Naive thymus-derived CD8-positive, alpha-beta T cell (primary cell): ENCODE measurements at regions not wholly inside any gene's neighbourhood (a gene's known extent, or its start where the extent isn't known, plus 50 kb on each side); places are given as distances from the start of the nearest gene placed in this dataset.
"Not testable (repeated sequence)": the region's sequence is repeated elsewhere in the genome, so short reads cannot be mapped to it uniquely, and the experiment has no call there.

ENCODE experiments used
- ATAC-seq, 2 donors: fragments of 150-1000 bp; cut with Tn5 transposase in 1 of 2; sonication (Bioruptor Pico), chemical (Tn5 transposase) in 1 of 2; 1 replicate in 1 of 2; 2 replicates in 1 of 2; pipeline ENCODE4 v1.10.0; 2021; ENCODE audit warnings: mild to moderate bottlenecking in 2 of 2, moderate library complexity in 2 of 2
- POLR2A ChIA-PET: fragments of 350-600 bp; sonication (Branson Sonifier 250); formaldehyde crosslinking; loops from one replicate; lab custom pipeline; 2021; ENCODE audit warnings: antibody characterized with exemption; lab: Charles Lee
- DNase-seq, 10 donors: peaks; one replicate each; pipeline versions ENCODE4 v3.0.0 to v3.0.0-alpha.2; 2020 to 2022
- H3K27ac Mint-ChIP-seq, 10 donors: one replicate each; pipeline ENCODE4 v1.8.0; 2020 to 2022; ENCODE audit warnings: mild to moderate bottlenecking in 10 of 10, mixed read lengths in 10 of 10, moderate library complexity in 4 of 10, inconsistent platforms in 1 of 10
- H3K27me3 Mint-ChIP-seq, 5 donors: one replicate each; pipeline ENCODE4 v1.8.0; 2021 to 2022; ENCODE audit warnings: mixed read lengths in 5 of 5
- H3K36me3 Mint-ChIP-seq, 3 donors: one replicate each; pipeline ENCODE4 v1.8.0; 2020 to 2022; ENCODE audit warnings: mixed read lengths in 3 of 3, mild to moderate bottlenecking in 2 of 3, inconsistent platforms in 1 of 3
- H3K4me1 Mint-ChIP-seq, 4 donors: one replicate each; pipeline ENCODE4 v1.8.0; 2021 to 2022; ENCODE audit warnings: mixed read lengths in 4 of 4
- H3K4me3 Mint-ChIP-seq, 10 donors: one replicate each; pipeline ENCODE4 v1.8.0; 2020 to 2022; ENCODE audit warnings: mild to moderate bottlenecking in 10 of 10, mixed read lengths in 10 of 10, moderate library complexity in 6 of 10, inconsistent platforms in 1 of 10
- H3K9me3 Mint-ChIP-seq, 9 donors: one replicate each; pipeline ENCODE4 v1.8.0; 2020 to 2022; ENCODE audit warnings: mixed read lengths in 9 of 9, mild to moderate bottlenecking in 3 of 9, inconsistent platforms in 1 of 9, moderate library complexity in 1 of 9

- H3K4me3 Mint-ChIP-seq, ATAC-seq, H3K9me3 Mint-ChIP-seq, H3K4me1 Mint-ChIP-seq, H3K27me3 Mint-ChIP-seq, DNase-seq, H3K27ac Mint-ChIP-seq, POLR2A ChIA-PET, H3K36me3 Mint-ChIP-seq: not testable (repeated sequence)
Measured at GRCh38 chr2:111348316-111348715, 227.6 kb downstream of the BCL2L11 start.

DNA sequence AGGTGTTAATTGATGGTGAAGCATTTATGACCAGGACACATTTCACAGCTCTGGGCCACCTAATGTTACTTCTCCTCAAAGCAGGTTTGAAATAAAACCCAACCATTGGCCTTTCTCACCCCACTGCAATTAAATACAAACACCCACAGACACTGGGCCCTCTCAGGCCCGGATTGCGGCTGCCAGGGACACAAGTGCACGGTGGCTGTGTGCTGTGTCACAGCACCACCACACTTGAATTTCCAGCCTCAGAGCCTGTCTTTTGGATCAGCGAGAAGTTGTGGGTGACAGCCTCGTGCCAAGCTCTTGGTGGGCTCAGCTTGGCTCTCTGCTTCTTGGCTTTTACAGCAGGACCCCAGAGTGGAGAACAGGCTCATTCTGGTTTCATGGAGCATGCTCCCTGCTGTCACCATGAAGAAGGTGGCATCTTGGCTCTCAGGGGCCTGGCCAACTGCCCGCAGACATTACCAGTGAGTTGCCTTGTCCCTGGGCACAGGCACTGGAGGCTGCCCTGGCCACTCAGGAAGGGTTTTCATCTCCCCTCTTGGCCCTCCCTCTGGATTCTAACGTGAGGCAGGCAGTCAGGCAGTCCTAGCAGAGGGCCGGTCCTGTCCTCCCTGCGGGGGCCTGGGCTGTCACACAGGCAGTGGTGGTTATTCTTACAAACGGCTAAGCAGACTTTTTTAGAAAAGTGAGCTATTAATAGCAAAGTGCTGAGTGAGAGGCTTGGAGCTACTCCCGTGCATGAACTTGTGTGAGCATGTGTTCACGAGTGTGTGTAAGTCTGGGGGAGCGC lies 234.5 kb downstream of the BCL2L11 start:
- H3K27ac Mint-ChIP-seq, H3K36me3 Mint-ChIP-seq, H3K9me3 Mint-ChIP-seq, H3K4me1 Mint-ChIP-seq, H3K4me3 Mint-ChIP-seq, H3K27me3 Mint-ChIP-seq, DNase-seq, ATAC-seq, POLR2A ChIA-PET: not testable (repeated sequence)

DNA sequence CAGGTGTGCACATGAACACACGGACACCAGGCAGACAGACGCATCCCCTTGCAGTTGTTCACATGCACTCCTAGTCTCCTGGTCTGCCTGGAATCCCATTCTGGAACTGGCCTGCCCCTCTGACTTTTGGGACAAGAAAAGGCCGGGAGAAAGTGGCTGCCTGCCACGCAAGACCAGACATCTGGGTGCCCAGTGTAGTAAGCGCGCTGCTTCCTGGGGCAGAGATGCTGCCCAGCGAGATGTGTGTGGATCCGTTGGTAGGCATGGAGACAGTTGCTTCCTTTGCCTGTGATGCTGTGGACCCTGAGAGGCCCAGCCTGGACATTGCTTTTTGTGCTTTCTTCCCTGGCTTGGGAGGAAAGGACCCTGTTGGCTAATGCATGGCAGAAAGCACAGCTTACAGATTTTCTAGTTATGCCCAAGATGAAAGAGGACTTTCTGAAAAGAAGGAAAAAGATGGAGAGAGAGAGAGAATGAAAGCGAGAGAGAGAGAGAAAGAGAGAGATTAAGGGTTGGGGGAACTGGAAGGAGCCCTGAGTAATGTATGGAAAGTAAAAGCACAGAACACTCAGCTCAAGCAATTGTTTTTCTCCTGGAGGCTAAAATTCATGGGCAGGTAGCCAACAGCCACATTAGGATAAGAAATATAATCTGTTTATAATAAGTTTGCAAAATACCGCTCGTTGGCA lies 235.3 kb downstream of the BCL2L11 start:
- ATAC-seq, H3K27ac Mint-ChIP-seq, H3K36me3 Mint-ChIP-seq, H3K9me3 Mint-ChIP-seq, H3K27me3 Mint-ChIP-seq, H3K4me3 Mint-ChIP-seq, DNase-seq, POLR2A ChIA-PET, H3K4me1 Mint-ChIP-seq: not testable (repeated sequence)

DNA sequence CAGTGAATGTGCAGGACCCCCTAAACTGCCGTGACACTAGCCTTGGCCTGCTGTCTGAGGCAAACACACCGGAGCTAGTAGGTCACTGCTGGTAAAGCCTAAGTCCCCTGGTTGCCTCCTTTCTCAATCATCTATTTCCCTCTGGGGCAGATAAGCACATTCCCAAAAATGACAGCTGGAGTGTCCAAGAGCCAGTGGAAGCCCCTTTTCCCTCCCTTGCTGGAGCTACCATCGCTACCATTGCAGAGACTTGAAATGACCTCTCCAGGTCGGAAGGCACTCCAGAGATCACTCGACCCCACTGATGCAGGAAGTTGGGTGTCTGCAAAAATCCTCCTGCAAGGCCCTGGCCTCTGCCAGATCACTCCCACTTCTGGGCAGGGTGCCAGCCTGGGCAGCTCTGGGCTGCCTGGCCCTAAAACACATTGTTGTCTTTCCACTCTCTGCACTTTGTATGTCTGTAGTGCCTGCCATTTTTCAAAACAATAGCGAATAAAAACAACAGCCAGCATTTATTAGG lies 235.9 kb downstream of the BCL2L11 start:
- POLR2A ChIA-PET, H3K4me3 Mint-ChIP-seq, H3K4me1 Mint-ChIP-seq, DNase-seq, H3K27me3 Mint-ChIP-seq, H3K36me3 Mint-ChIP-seq, H3K27ac Mint-ChIP-seq, H3K9me3 Mint-ChIP-seq: not testable (repeated sequence)
- peak; percentile 56 to 62 for ATAC-seq

DNA sequence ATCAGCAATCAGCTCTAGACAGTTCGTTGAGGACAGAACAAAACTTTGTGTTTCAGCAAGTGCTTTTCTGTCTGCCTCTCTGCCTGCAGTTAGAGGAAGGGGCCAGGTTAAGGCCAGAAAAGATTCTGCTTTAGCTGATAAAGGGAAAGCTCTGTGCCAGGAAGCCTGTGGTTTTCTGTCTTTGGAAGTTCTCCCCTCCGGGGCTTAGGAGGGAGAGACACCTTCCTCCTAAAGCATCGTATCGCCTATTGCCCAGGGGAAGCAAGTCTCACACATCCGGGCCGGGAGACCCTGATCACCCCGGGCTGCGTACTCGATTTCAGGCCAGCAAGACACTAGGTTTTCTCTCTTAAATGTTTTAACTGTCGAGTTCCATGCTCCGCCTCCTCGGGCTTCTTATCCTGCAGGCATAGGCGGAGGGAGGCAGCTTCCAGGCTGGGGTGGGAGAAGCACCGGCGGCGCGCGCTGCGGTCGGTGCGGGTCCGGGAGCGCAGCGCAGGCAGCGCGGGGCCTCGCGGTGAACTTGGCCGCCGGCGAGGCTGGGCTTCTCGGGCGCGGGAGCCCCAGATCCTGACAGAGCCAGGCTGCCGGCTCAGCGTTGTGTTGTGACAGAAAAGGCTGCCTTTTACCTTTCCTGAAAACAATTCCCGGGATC lies 245.4 kb downstream of the BCL2L11 start:
- H3K4me3 Mint-ChIP-seq = peak overlapping the region in 6 of 10 donors; percentile 14 to 71 (median 52)
- H3K9me3 Mint-ChIP-seq, H3K4me1 Mint-ChIP-seq, H3K27ac Mint-ChIP-seq, H3K36me3 Mint-ChIP-seq, POLR2A ChIA-PET, H3K27me3 Mint-ChIP-seq: not testable (repeated sequence)
- DNase-seq (peak in 1 of 10 donors; percentile 14), ATAC-seq (peak; percentile 57 to 63)

GRCh38 chr2:111366641-111367029 lies 245.9 kb downstream of the BCL2L11 start:
- H3K27ac Mint-ChIP-seq, ATAC-seq: not testable (repeated sequence)

GRCh38 chr2:111367080-111367479 lies 246.4 kb downstream of the BCL2L11 start:
- H3K4me1 Mint-ChIP-seq, H3K27me3 Mint-ChIP-seq, H3K27ac Mint-ChIP-seq, DNase-seq, H3K9me3 Mint-ChIP-seq, ATAC-seq, H3K36me3 Mint-ChIP-seq, POLR2A ChIA-PET: not testable (repeated sequence)
- H3K4me3 Mint-ChIP-seq = peak overlapping the region in 1 of 10 donors; percentile 30

More at GRCh38 chr2:111366641-111367029, 245.9 kb downstream of the BCL2L11 start:
- H3K4me3 Mint-ChIP-seq = peak overlapping the region in 1 of 10 donors; percentile 30
- POLR2A ChIA-PET, H3K4me1 Mint-ChIP-seq, DNase-seq, H3K27me3 Mint-ChIP-seq, H3K9me3 Mint-ChIP-seq, H3K36me3 Mint-ChIP-seq: not testable (repeated sequence)

DNA sequence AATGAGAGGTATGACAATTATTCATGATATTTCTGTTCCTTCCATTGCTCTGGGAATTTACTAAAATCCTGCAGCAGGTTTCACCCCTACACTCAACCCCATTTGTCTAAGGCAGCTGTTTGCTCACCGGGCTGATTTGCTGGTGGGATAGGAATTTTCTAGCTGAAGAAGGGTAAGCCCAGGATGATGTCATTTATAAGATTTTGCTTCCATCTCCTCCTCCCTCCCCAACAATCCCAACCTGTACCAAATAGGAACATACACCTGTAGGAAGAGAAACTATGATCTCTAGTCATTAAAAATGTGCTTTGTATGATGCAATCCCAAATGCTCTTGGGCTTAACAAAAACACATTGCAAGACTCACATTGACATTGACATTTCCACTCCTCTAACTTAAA lies 247.2 kb downstream of the BCL2L11 start:
- DNase-seq, H3K4me3 Mint-ChIP-seq, H3K27ac Mint-ChIP-seq, H3K9me3 Mint-ChIP-seq, H3K36me3 Mint-ChIP-seq, H3K4me1 Mint-ChIP-seq, POLR2A ChIA-PET, H3K27me3 Mint-ChIP-seq, ATAC-seq: not testable (repeated sequence)

GRCh38 chr2:111368288-111368687 lies 247.6 kb downstream of the BCL2L11 start:
- H3K4me3 Mint-ChIP-seq, H3K27ac Mint-ChIP-seq, H3K9me3 Mint-ChIP-seq, ATAC-seq, H3K36me3 Mint-ChIP-seq, DNase-seq, H3K27me3 Mint-ChIP-seq, POLR2A ChIA-PET, H3K4me1 Mint-ChIP-seq: not testable (repeated sequence)

DNA sequence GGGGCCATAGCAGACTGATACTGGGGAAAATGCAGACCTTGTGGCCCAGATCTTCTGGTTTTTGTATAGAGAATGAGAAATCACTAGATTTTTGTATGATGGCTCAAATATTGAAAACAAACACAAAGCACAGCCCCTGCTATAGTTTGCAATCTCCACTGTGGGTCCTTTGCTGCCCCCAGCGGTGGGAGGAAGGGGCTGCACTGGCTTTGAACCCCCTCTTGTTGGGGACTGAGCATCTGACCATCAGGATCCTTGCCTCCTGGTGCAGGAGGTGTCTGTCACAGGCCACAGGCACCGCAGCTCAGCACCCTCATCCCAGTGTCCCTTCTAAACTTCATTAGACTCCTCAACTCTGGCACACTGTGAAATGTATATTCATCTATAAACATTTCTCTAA lies 252.3 kb downstream of the BCL2L11 start:
- H3K27ac Mint-ChIP-seq, H3K4me3 Mint-ChIP-seq, H3K4me1 Mint-ChIP-seq, POLR2A ChIA-PET, H3K36me3 Mint-ChIP-seq, DNase-seq, H3K9me3 Mint-ChIP-seq, ATAC-seq, H3K27me3 Mint-ChIP-seq: not testable (repeated sequence)

DNA sequence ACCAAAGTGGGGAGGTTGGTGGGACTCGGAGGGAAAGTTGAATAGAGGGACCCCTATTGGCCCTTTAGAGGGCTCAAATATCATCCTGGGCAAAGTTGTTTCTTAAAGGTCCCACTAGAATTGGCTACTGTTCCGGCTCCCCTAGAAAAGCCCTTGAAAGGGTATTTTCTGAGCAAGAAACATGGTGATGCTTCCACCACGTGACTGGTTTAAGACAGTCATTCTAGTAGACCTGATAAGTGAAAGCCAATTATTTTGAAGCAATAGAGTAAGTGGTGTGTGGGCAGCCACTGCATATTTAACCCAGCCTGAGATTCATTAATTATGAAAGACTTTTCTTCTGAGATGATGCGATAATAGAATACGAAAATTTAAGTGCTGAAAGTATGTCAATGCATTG lies 253.3 kb downstream of the BCL2L11 start:
- H3K27me3 Mint-ChIP-seq, H3K9me3 Mint-ChIP-seq, POLR2A ChIA-PET, H3K36me3 Mint-ChIP-seq, ATAC-seq, H3K27ac Mint-ChIP-seq, H3K4me1 Mint-ChIP-seq, H3K4me3 Mint-ChIP-seq, DNase-seq: not testable (repeated sequence)

GRCh38 chr2:111374734-111375133 lies 254.0 kb downstream of the BCL2L11 start:
- H3K4me1 Mint-ChIP-seq, H3K9me3 Mint-ChIP-seq, H3K4me3 Mint-ChIP-seq, H3K27ac Mint-ChIP-seq, ATAC-seq, DNase-seq, POLR2A ChIA-PET, H3K27me3 Mint-ChIP-seq, H3K36me3 Mint-ChIP-seq: not testable (repeated sequence)

DNA sequence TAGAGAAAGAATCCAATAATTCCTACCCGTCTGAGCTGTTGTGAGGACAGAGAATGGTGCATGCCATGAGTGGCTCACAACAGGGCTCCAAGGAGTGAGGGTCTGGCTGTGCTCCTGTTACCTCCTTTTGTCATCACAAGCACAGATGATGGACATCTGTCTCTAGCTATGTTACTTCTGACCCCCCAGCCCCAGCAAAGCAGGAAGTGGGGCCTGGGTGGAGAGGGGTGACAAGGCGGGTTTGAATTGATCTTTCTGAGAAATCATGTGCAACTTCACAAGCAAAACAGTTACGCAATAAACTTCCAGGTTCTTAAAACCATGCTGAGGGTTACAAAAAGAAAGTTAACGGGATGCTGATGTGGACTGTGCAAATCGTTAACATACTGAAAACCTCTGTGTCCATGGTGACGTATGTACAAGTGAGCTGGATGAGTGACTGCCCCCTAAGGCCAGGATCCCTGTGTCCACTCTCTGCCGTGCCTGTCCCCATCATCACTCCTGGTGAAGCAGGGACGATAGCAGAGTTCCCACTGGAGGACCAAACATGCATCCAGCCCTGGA lies 254.7 kb downstream of the BCL2L11 start:
- H3K9me3 Mint-ChIP-seq, ATAC-seq, DNase-seq, POLR2A ChIA-PET, H3K36me3 Mint-ChIP-seq, H3K4me3 Mint-ChIP-seq, H3K27me3 Mint-ChIP-seq, H3K4me1 Mint-ChIP-seq, H3K27ac Mint-ChIP-seq: not testable (repeated sequence)
